ENCODE measurements at regions not wholly inside any gene's neighbourhood (a gene's known extent, or its start where the extent isn't known, plus 50 kb on each side); places are given as distances from the start of the nearest gene placed in this dataset.

GRCh38 chr3:165505657-165506056 is 309.5 kb upstream of the SLITRK3 start:
- no peak for TF ChIP-seq CTCF (IDR thresholded peaks at IDR 0.05)
- no peak for TF ChIP-seq POLR2A (IDR thresholded peaks at IDR 0.05)

All from thyroid gland (tissue), 4 donors.